Endometrial microvascular endothelial cells (primary cell): ENCODE measurements at regions not wholly inside any gene's neighbourhood (a gene's known extent, or its start where the extent isn't known, plus 50 kb on each side); places are given as distances from the start of the nearest gene placed in this dataset.

Experiments used
- in situ Hi-C: cut with HindIII; loops from 2 replicates; pipeline ENCODE4 v1.10.0; 2017; ENCODE audit warnings: low sequenced_read_pairs, low pct_unique_long_range_greater_than_20kb; ENCODE audit errors: inconsistent ontology term

GRCh38 chr10:21243748-21244257, 281.7 kb downstream of the SKIDA1 start:
- in situ Hi-C loops: no loop called here

DNA sequence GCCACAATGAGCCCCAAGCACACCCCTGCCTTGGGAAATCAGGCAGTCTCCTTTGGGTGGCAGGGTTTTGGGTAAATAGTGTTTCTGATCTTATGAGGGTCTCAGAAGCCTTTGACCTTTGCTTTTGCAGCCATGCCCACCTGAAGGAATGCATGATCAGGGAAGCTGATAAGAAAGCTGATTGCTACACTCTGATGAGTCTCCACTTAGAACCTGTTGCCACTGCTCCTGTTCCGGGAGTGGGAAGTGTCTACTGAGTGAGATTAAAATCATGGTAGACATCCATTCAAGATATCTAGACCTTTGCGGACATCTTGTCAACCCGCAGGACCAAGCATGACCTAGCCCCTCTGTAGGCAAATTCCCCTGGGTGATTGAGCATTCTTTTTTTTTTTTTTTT, 282.6 kb downstream of the SKIDA1 start:
- in situ Hi-C loops: no loop called here

DNA sequence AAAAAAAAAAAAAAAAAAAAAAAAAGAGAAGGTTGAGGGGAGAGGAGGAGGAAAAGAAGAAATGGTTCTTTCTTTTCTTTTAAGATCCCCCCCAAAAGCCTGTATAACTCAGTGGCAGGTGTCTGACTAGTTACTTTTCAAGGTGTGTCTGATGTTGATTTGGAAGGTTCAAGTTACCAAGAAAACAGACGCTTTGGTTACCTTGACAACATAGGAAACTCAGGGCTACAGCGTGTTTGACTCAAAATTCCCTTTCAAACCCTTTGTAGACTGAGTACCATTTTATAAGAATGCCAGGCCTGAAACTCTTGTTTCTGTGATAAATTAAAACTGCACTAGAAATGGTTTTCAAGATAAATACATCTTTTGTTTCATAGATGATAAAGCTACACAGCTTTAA, 286.8 kb downstream of the SKIDA1 start:
- in situ Hi-C loops: no loop called here

GRCh38 chr10:21238044-21238443, 287.4 kb downstream of the SKIDA1 start:
- in situ Hi-C loops: no loop called here

DNA sequence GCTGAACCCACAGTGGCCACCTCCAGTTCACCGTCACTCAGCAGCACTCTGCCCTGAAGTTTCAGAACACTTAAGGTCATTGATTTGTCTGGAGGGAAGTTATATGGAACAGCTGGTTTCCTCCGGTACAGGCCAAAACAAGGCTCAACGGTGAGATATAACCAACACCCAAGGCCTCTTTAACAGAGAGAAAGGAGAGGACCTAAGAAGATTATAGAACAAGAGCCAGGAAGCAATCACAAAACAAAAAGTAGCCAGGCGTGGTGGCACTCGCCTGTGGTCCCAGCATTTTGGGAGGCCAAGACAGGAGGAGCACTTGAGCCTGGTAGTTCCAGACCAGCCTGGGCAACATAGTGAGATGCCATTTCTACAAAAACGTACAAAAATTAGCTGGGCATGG, 290.7 kb downstream of the SKIDA1 start:
- in situ Hi-C loops: no loop called here

DNA sequence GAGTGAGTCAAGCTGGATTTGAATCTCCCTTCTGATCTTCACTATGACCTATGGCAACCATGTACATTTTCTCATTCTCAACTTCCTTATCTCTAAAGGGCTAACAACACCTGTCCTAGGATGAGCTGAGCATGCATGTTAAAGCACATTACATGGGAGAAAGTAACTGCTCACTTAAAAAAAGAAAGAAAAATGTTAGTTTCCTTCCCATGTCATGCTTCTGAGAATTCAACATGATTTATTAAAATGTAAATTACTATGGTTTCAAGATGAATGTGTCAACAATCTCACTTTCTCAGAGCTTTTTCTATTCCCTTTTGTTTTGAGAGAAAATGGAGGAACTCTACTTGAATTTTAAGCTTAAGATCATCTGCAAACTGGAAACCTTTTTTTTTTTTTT, 295.3 kb downstream of the SKIDA1 start:
- in situ Hi-C loops: no loop called here

DNA sequence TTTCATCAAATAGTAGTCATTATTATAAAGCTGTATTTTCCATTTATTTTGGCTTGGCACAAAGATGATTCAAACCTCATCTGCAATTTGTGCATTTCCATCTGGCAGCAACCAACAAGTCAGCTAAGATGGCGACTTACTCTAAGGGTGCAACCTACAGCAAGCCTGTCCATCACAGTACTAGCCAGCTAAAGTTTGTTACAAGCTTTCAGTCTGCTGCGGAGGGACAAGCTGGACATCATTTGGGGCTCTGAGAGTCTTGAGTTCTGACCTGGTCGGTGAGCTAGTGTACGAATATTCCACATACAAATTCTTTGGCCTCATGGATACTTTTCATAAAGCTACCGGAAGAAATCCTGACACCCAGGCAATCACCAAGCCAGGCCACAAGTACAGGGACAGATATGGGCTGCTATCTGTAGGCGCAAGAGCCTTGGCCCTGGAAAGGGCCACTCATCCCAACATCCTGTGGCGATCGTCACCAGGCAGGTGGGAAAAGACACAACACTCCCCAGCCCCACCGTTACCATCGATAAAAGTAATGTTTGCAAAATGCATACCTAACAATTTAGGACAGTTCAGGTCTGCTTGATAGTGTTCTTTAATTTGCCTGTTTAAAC, 307.6 kb downstream of the SKIDA1 start:
- in situ Hi-C loops: no loop called here

- in situ Hi-C loops: no loop called here
Measured at GRCh38 chr10:21217107-21217506, 308.4 kb downstream of the SKIDA1 start.

GRCh38 chr10:21214329-21214728, 311.2 kb downstream of the SKIDA1 start:
- in situ Hi-C loops: no loop called here

GRCh38 chr10:21213381-21213780, 312.1 kb downstream of the SKIDA1 start:
- in situ Hi-C loops: no loop called here

- in situ Hi-C loops: no loop called here
Measured at GRCh38 chr10:21212912-21213311, 312.6 kb downstream of the SKIDA1 start.

GRCh38 chr10:21212348-21212747, 313.1 kb downstream of the SKIDA1 start:
- in situ Hi-C loops: no loop called here

DNA sequence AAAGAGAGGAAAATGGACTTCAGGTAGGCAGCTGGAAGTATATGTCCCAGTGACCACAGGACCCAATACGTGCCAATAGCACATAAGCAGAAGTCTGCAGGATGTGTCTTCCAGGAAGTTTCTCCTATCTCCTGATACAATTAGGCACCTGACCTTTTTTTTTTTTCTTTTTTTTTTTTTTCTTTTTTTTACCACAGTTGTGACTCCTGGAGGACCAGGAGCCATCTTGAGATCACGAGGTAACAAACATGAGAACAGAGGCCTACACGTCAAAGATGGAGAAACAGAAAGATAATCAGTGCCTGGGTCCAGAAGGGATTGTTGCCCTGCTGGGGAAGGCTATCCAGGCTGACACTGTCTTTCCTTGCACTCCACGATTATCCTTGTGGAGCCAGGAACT, 312.4 kb upstream of the NEBL start:
- in situ Hi-C loops: no loop called here

DNA sequence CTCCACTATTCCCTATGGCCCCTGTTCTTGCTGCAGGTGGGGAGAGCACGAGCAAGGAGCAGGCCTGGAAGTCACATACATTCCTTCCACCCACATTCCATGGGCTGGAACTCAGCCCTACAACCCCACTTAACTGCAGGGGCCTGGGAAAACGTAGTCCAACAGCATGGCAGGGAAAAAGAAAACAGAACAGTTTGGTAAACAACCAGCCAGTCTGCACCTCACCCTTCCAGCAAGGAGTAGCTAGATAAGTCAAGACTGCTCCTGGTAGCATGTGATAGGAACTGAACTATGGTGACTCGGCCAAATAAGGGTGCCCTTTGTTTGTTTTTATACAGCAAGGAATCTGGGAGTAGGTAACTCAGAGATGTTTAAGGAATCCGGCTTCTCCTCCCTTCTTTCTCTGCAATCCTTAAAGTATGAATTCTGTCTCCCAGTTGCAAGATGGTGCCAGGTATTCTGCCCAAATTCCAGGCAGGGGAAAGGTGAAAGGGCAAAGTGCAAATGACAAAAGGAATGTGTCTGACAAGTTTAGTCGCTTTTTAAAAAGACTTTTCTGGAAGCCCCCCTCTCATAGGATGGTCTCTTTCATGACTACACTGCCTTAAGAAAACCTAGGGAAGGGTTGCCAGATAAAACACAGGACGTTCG, 311.7 kb upstream of the NEBL start:
- in situ Hi-C loops: no loop called here

- in situ Hi-C loops: no loop called here
Measured at GRCh38 chr10:21207852-21208646, 310.9 kb upstream of the NEBL start.

DNA sequence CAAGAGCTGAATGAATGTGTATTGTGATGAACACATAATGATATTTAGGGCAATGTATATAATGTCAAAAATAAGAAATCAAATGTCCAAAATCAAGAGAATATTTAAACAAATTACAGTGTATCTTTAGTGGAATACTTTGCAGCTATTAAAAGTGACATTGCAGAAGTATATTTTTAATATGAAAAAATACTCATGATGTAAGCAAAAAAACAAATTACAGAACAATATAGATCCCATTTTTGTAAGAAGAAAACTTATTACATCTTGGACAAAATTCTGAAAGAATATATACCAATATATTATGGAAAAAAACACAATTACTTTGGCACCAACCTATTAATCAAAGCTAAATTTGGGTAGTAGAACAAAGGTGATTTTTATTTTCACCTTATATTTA, 308.2 kb upstream of the NEBL start:
- in situ Hi-C loops: no loop called here

- in situ Hi-C loops: no loop called here
Measured at GRCh38 chr10:21203473-21204107, 306.5 kb upstream of the NEBL start.

- in situ Hi-C loops: no loop called here
Measured at GRCh38 chr10:21202776-21203462, 305.8 kb upstream of the NEBL start.

DNA sequence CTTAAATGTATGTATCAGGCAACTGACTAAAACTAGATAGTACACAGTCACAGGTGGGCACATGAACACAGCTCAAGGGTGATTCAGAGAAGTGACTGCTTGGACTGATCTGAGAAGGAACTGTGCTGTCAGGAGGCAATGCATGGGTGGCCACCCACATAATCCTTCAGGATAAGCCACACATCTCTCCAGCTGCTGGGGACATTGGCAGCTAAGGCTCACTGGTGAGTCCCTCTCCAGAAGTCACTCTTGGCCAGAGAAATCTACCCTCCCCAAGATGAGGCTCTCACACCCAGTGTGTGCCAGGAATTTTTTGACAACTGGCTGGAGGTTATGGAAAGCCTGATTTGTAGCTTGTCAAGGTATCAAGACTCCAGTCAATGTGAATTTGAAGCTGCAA, 302.4 kb upstream of the NEBL start:
- in situ Hi-C loops: no loop called here
